ENCODE measurements at regions not wholly inside any gene's neighbourhood (a gene's known extent, or its start where the extent isn't known, plus 50 kb on each side); places are given as distances from the start of the nearest gene placed in this dataset.

DNA sequence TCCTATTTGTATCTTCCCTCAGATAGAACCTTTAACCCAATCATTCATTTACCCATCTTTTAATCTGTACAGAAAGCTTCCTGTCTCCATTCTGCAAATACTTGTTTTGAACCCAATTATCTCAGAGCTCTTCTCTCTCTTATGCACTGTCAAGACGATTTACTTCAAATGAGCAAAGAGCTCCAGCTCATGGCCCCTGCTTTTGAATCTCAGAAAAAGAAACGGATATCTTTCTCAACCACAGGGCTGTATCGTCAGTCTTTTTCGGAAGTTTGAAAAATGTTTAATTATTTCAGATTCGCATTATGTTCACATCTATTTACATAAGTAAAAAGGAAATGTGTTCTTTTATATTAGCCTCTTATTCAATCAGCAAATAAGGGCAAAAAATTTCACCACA is 322.7 kb upstream of the NBEA start:
- 77% methylated on average over 5 of the region's 5 CpGs for WGBS
- no peak overlapping the region for H3K27ac ChIP-seq (ENCODE audit: low read depth in 1 of 2, low read length in 2 of 2)

GRCh38 chr13:34620074-34620850 is 321.8 kb upstream of the NBEA start:
- 75% methylated on average over 7 of the region's 7 CpGs for WGBS
- TF ChIP-seq RAD21 (IDR thresholded peaks at IDR 0.05) (no peak), FOXA2 (IDR thresholded peaks at IDR 0.05) (no peak), HNF4A (conservative IDR thresholded peaks at IDR 0.05) (no peak), TAF1 (conservative IDR thresholded peaks at IDR 0.05) (no peak), SP1 (IDR thresholded peaks at IDR 0.05) (no peak), ATF3 (IDR thresholded peaks at IDR 0.05) (no peak), NR2F2 (IDR thresholded peaks at IDR 0.05) (no peak), YY1 (IDR thresholded peaks at IDR 0.05) (no peak), FOXA1 (IDR thresholded peaks at IDR 0.05) (no peak)
- TF ChIP-seq, protein P1, sequence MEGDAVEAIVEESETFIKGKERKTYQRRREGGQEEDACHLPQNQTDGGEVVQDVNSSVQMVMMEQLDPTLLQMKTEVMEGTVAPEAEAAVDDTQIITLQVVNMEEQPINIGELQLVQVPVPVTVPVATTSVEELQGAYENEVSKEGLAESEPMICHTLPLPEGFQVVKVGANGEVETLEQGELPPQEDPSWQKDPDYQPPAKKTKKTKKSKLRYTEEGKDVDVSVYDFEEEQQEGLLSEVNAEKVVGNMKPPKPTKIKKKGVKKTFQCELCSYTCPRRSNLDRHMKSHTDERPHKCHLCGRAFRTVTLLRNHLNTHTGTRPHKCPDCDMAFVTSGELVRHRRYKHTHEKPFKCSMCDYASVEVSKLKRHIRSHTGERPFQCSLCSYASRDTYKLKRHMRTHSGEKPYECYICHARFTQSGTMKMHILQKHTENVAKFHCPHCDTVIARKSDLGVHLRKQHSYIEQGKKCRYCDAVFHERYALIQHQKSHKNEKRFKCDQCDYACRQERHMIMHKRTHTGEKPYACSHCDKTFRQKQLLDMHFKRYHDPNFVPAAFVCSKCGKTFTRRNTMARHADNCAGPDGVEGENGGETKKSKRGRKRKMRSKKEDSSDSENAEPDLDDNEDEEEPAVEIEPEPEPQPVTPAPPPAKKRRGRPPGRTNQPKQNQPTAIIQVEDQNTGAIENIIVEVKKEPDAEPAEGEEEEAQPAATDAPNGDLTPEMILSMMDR (IDR thresholded peaks at IDR 0.05; ENCODE audit: low read depth, low read length, missing input control), result no peak
- TF ChIP-seq, protein P2, sequence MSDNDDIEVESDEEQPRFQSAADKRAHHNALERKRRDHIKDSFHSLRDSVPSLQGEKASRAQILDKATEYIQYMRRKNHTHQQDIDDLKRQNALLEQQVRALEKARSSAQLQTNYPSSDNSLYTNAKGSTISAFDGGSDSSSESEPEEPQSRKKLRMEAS (IDR thresholded peaks at IDR 0.05), result no peak

More for the DNA sequence above, 322.7 kb upstream of the NBEA start:
- DNase-seq (ENCODE audit: low spot score), result no peak
- no peaks in the 10 kb centered on the region for H3K36me3 ChIP-seq (ENCODE audit: control insufficient read depth in 4 of 4, insufficient read depth in 3 of 4, low read depth in 1 of 4, low read length in 3 of 4)
- H3K4me3 ChIP-seq (ENCODE audit: low read depth in 1 of 3, low read length in 3 of 3), result no peak overlapping the region
- H3K9ac ChIP-seq (ENCODE audit: low read depth in 1 of 2, low read length in 2 of 2), result no peak overlapping the region
- H3K9me3 ChIP-seq (ENCODE audit: control insufficient read depth in 4 of 4, low read length in 3 of 4), result no peaks in the 10 kb centered on the region
- no peaks in the 10 kb centered on the region for H3K4me1 ChIP-seq (ENCODE audit: control insufficient read depth in 4 of 4, insufficient read depth in 4 of 4, low read length in 3 of 4)
- H3K27me3 ChIP-seq (ENCODE audit: control insufficient read depth in 4 of 4, insufficient read depth in 4 of 4, low read length in 3 of 4), result no peaks in the 10 kb centered on the region
- TF ChIP-seq RXRA (IDR thresholded peaks at IDR 0.05) (no peak), SP1 (IDR thresholded peaks at IDR 0.05) (no peak), JUND (IDR thresholded peaks at IDR 0.05) (no peak), ATF3 (IDR thresholded peaks at IDR 0.05) (no peak), YY1 (IDR thresholded peaks at IDR 0.05) (no peak), REST (IDR thresholded peaks at IDR 0.05) (no peak), FOXA2 (IDR thresholded peaks at IDR 0.05) (no peak), GABPA (IDR thresholded peaks at IDR 0.05 in 1 of 2, conservative IDR thresholded peaks at IDR 0.05 in 1 of 2) (no peak), EGR1 (IDR thresholded peaks at IDR 0.05; ENCODE audit: low read depth in 2 of 2) (no peak), NR2F2 (IDR thresholded peaks at IDR 0.05) (no peak), TAF1 (conservative IDR thresholded peaks at IDR 0.05) (no peak), FOXA1 (IDR thresholded peaks at IDR 0.05) (no peak), HNF4A (conservative IDR thresholded peaks at IDR 0.05) (no peak), HNF4G (IDR thresholded peaks at IDR 0.05) (no peak)
- TF ChIP-seq, protein P1 (IDR thresholded peaks at IDR 0.05; ENCODE audit: low read depth, low read length, missing input control), result no peak
- TF ChIP-seq, protein P2 (IDR thresholded peaks at IDR 0.05), result no peak

More at GRCh38 chr13:34620074-34620850, 321.8 kb upstream of the NBEA start:
- Histone ChIP-seq H3K9ac (ENCODE audit: low read depth in 1 of 2, low read length in 2 of 2) (no peak overlapping the region), H3K36me3 (ENCODE audit: control insufficient read depth in 4 of 4, insufficient read depth in 3 of 4, low read depth in 1 of 4, low read length in 3 of 4) (no peaks in the 10 kb centered on the region), H3K27me3 (ENCODE audit: control insufficient read depth in 4 of 4, insufficient read depth in 4 of 4, low read length in 3 of 4) (no peaks in the 10 kb centered on the region), H3K4me3 (ENCODE audit: low read depth in 1 of 3, low read length in 3 of 3) (no peak overlapping the region), H3K27ac (ENCODE audit: low read depth in 1 of 2, low read length in 2 of 2) (no peak overlapping the region), H3K4me1 (ENCODE audit: control insufficient read depth in 4 of 4, insufficient read depth in 4 of 4, low read length in 3 of 4) (no peaks in the 10 kb centered on the region), H3K9me3 (ENCODE audit: control insufficient read depth in 4 of 4, low read length in 3 of 4) (no peaks in the 10 kb centered on the region)
- DNase-seq (ENCODE audit: low spot score), result no peak

Data from liver (tissue), 8 donors.